IMR-90 (cell line): ENCODE measurements at regions not wholly inside any gene's neighbourhood (a gene's known extent, or its start where the extent isn't known, plus 50 kb on each side); places are given as distances from the start of the nearest gene placed in this dataset.

ENCODE experiments used
- ATAC-seq: fragments of 200-7000 bp; cut with Tn5 transposase; 2 replicates; pipeline ENCODE4 v1.9.1; 2020; ENCODE audit warnings: low read depth, mild to moderate bottlenecking, moderate library complexity
- BruUV-seq: library from RNA; stranded (reverse); fragments of 400-500 nt; replicated peaks from 2 replicates; lab custom pipeline; 2021; lab: Mats Ljungman, UMichigan
- CTCF ChIA-PET: fragments of 300-600 bp; formaldehyde crosslinking; extraction: SDS; loops from one replicate; lab custom pipeline; 2021; ENCODE audit warnings: antibody characterized with exemption; lab: Yijun Ruan, JAX
- POLR2A ChIA-PET: fragments of 300-600 bp; sonication (Branson Sonifier 250); formaldehyde crosslinking; loops from one replicate; lab custom pipeline; 2022; ENCODE audit warnings: antibody characterized with exemption; ENCODE audit not compliant: unreplicated experiment; lab: Charles Lee
- DNase-seq: peaks from one replicate; pipeline ENCODE4 v3.0.0; 2013
- H2AFZ ChIP-seq: replicated peaks from 2 replicates; pipeline ENCODE3; 2013; ENCODE audit warnings: low read length, mild to moderate bottlenecking; ENCODE audit not compliant: poor library complexity
- H2AK5ac ChIP-seq: 2 replicates; pipeline ENCODE4 v1.6.1; 2013; ENCODE audit warnings: low read depth, low read length, inconsistent platforms
- H2AK9ac ChIP-seq: replicated peaks from 2 replicates; pipeline ENCODE3; 2013; ENCODE audit warnings: mild to moderate bottlenecking, low read depth, low read length, moderate library complexity; ENCODE audit not compliant: poor library complexity
- H2BK120ac ChIP-seq: 2 replicates; pipeline ENCODE4 v1.6.1; 2013; ENCODE audit warnings: low read depth, low read length, inconsistent platforms
- H2BK15ac ChIP-seq: 3 replicates; pipeline ENCODE4 v1.6.1; 2013; ENCODE audit warnings: low read depth, low read length, inconsistent platforms
- H2BK20ac ChIP-seq: 2 replicates; pipeline ENCODE4 v1.6.1; 2013; ENCODE audit warnings: low read depth, mild to moderate bottlenecking, inconsistent platforms, low read length, moderate library complexity
- H2BK5ac ChIP-seq: 2 replicates; pipeline ENCODE4 v1.6.1; 2013; ENCODE audit warnings: mild to moderate bottlenecking, low read depth, low read length, inconsistent platforms; ENCODE audit not compliant: poor library complexity, severe bottlenecking
- H3K14ac ChIP-seq: replicated peaks from 2 replicates; pipeline ENCODE4 v1.6.1; 2013; ENCODE audit warnings: low read depth, low read length, inconsistent platforms
- H3K18ac ChIP-seq: 2 replicates; pipeline ENCODE4 v1.6.1; 2013; ENCODE audit warnings: low read depth, low read length, control low read depth
- H3K23ac ChIP-seq: 2 replicates; pipeline ENCODE4 v1.6.1; 2013; ENCODE audit warnings: low read depth, low read length, inconsistent platforms
- H3K27ac ChIP-seq: 2 replicates; pipeline ENCODE4 v1.5.1; 2013; ENCODE audit warnings: mild to moderate bottlenecking, control low read depth, low read length; ENCODE audit not compliant: insufficient read depth
- H3K27me3 ChIP-seq: 2 replicates; pipeline ENCODE4 v1.6.1; 2013; ENCODE audit warnings: low read length; ENCODE audit not compliant: control insufficient read depth, insufficient read depth
- H3K36me3 ChIP-seq: 2 replicates; pipeline ENCODE4 v1.6.1; 2013; ENCODE audit warnings: low read length, mixed read lengths; ENCODE audit not compliant: control insufficient read depth, insufficient read depth
- H3K4ac ChIP-seq: 2 replicates; pipeline ENCODE4 v1.6.1; 2013; ENCODE audit warnings: low read depth, low read length, inconsistent platforms
- H3K4me1 ChIP-seq: 2 replicates; pipeline ENCODE4 v1.6.1; 2013; ENCODE audit warnings: low read length, mixed read lengths; ENCODE audit not compliant: control insufficient read depth, insufficient read depth
- H3K4me2 ChIP-seq: 2 replicates; pipeline ENCODE4 v1.6.1; 2013; ENCODE audit warnings: low read depth, mild to moderate bottlenecking, control low read depth, low read length, moderate library complexity
- H3K4me3 ChIP-seq: 2 replicates; pipeline ENCODE4 v1.5.1; 2013; ENCODE audit warnings: low read depth, mild to moderate bottlenecking, control low read depth, low read length, moderate library complexity; ENCODE audit not compliant: insufficient read depth
- H3K56ac ChIP-seq: 2 replicates; pipeline ENCODE4 v1.6.1; 2013; ENCODE audit warnings: low read length, inconsistent platforms; ENCODE audit not compliant: insufficient read depth; ENCODE audit errors: extremely low read depth
- H3K79me1 ChIP-seq, 2 experiments: 2 replicates each; pipeline ENCODE4 v1.6.1; 2013; ENCODE audit warnings: low read length in 2 of 2, inconsistent platforms in 1 of 2, low read depth in 1 of 2
- H3K9ac ChIP-seq: 2 replicates; pipeline ENCODE4 v1.6.1; 2013; ENCODE audit warnings: low read depth, low read length, control low read depth
- H3K9me1 ChIP-seq: 2 replicates; pipeline ENCODE4 v1.6.1; 2013; ENCODE audit warnings: low read length, inconsistent platforms; ENCODE audit not compliant: insufficient read depth
- H3K9me3 ChIP-seq: 2 replicates; pipeline ENCODE4 v1.6.1; 2013; ENCODE audit warnings: low read length; ENCODE audit not compliant: control insufficient read depth, insufficient read depth
- H4K20me1 ChIP-seq: 2 replicates; pipeline ENCODE4 v1.6.1; 2013; ENCODE audit warnings: low read length, inconsistent platforms; ENCODE audit not compliant: insufficient read depth
- H4K5ac ChIP-seq: 2 replicates; pipeline ENCODE4 v1.6.1; 2013; ENCODE audit warnings: mild to moderate bottlenecking, low read depth, low read length, control low read depth
- H4K8ac ChIP-seq, 2 experiments: 2 replicates each; pipeline ENCODE4 v1.6.1; 2013; ENCODE audit warnings: low read depth in 2 of 2, low read length in 2 of 2, control low read depth in 1 of 2, inconsistent platforms in 1 of 2
- H4K91ac ChIP-seq: 2 replicates; pipeline ENCODE4 v1.6.1; 2013; ENCODE audit warnings: low read depth, low read length, inconsistent platforms; ENCODE audit not compliant: insufficient read depth
- BHLHE40 ChIP-seq: fragments of 150-350 bp; IDR thresholded peaks from 2 replicates; pipeline ENCODE4 v1.6.1; 2016; ENCODE audit warnings: mild to moderate bottlenecking, low read depth, low read length
- CEBPB ChIP-seq: IDR thresholded peaks from 2 replicates; pipeline ENCODE4 v1.6.1; 2012; ENCODE audit warnings: low read depth, low read length, improper control_type of control experiment
- CHD1 ChIP-seq: IDR thresholded peaks from 2 replicates; pipeline ENCODE4 v1.6.1; 2012; ENCODE audit warnings: low read depth, low read length, improper control_type of control experiment
- CTCF ChIP-seq: conservative IDR thresholded peaks from 2 replicates; pipeline ENCODE4 v1.5.1; 2012; ENCODE audit warnings: mild to moderate bottlenecking, low read depth, low read length, improper control_type of control experiment
- ELK1 ChIP-seq: fragments of 150-350 bp; IDR thresholded peaks from 2 replicates; pipeline ENCODE4 v1.6.1; 2016; ENCODE audit warnings: low read depth, mild to moderate bottlenecking, low read length, moderate library complexity, borderline replicate concordance
- FOS ChIP-seq: fragments of 150-350 bp; IDR thresholded peaks from 2 replicates; pipeline ENCODE4 v1.6.1; 2016; ENCODE audit warnings: low read depth, low read length
- MAFK ChIP-seq: IDR thresholded peaks from 2 replicates; pipeline ENCODE4 v1.6.1; 2012; ENCODE audit warnings: low read depth, low read length, improper control_type of control experiment
- MAZ ChIP-seq: IDR thresholded peaks from 2 replicates; pipeline ENCODE4 v1.6.1; 2012; ENCODE audit warnings: low read depth, mild to moderate bottlenecking, low read length, improper control_type of control experiment, moderate library complexity, borderline replicate concordance
- MXI1 ChIP-seq: IDR thresholded peaks from 2 replicates; pipeline ENCODE4 v1.6.1; 2012; ENCODE audit warnings: low read depth, mild to moderate bottlenecking, low read length, moderate library complexity, borderline replicate concordance
- NFE2L2 ChIP-seq: fragments of 150-350 bp; IDR thresholded peaks from 2 replicates; pipeline ENCODE4 v1.6.1; 2016; ENCODE audit warnings: low read depth, mild to moderate bottlenecking, low read length
- POLR2A ChIP-seq: IDR thresholded peaks from 2 replicates; pipeline ENCODE4 v1.6.1; 2012; ENCODE audit warnings: mild to moderate bottlenecking, low read depth, low read length
- RAD21 ChIP-seq: IDR thresholded peaks from 2 replicates; pipeline ENCODE4 v1.6.1; 2012; ENCODE audit warnings: low read length, improper control_type of control experiment
- RCOR1 ChIP-seq: IDR thresholded peaks from 2 replicates; pipeline ENCODE4 v1.6.1; 2012; ENCODE audit warnings: mild to moderate bottlenecking, low read length, improper control_type of control experiment; ENCODE audit not compliant: insufficient replicate concordance
- RFX5 ChIP-seq: IDR thresholded peaks from 2 replicates; pipeline ENCODE4 v1.8.0; 2012; ENCODE audit warnings: low read depth, mild to moderate bottlenecking, low read length, moderate library complexity
- SMC3 ChIP-seq: fragments of 150-350 bp; IDR thresholded peaks from 2 replicates; pipeline ENCODE4 v1.6.1; 2016; ENCODE audit warnings: low read depth, mild to moderate bottlenecking, antibody characterized with exemption, low read length, moderate library complexity
- USF2 ChIP-seq: fragments of 150-350 bp; IDR thresholded peaks from 2 replicates; pipeline ENCODE4 v1.6.1; 2017; ENCODE audit warnings: mild to moderate bottlenecking, antibody characterized with exemption, low read length, low read depth
- WGBS, 2 experiments: methylation state at CpG; one replicate each; pipeline versions ENCODE4 v1.1.5 to v1.1.7; 2013; ENCODE audit warnings: missing lambda C conversion rate in 2 of 2; ENCODE audit not compliant: insufficient read length in 1 of 2; ENCODE audit errors: extremely low coverage in 2 of 2; 5-methylcytosine and 5-hydroxymethylcytosine counted together
- dilution Hi-C: fragments of 300-500 bp; cut with HindIII; formaldehyde crosslinking; loops from one replicate; pipeline ENCODE4 v1.14.3; 2018; ENCODE audit warnings: low sequenced_read_pairs; ENCODE audit not compliant: unreplicated experiment
- in situ Hi-C: fragments of 300-500 bp; cut with MboI; formaldehyde crosslinking; loops from 3 replicates; pipeline ENCODE4 v1.14.3; 2019; ENCODE audit warnings: low sequenced_read_pairs, inconsistent platforms, mixed read lengths
- intact Hi-C: fragments of 100-400 bp; cut with micrococcal nuclease; formaldehyde crosslinking; loops from 2 replicates; pipeline ENCODE4 v1.10.0; 2022

- Histone ChIP-seq H3K36me3 (no peaks in the 10 kb centered on the region), H2BK15ac (no peak overlapping the region), H3K4me1 (no peaks in the 10 kb centered on the region; the same call in 1 of the 2 replicates), H4K91ac (no peak overlapping the region), H3K4me3 (no peak overlapping the region), H2AK9ac (no peak overlapping the region), H3K56ac (no peak overlapping the region), H2BK120ac (no peak overlapping the region), H3K4ac (no peak overlapping the region; the same call in 1 of the 2 replicates), H2BK20ac (no peak overlapping the region), H2AK5ac (no peak overlapping the region; the same call in 1 of the 2 replicates), H3K9me1 (no peaks in the 10 kb centered on the region), H2BK5ac (no peak overlapping the region), H3K9me3 (no peaks in the 10 kb centered on the region), H3K18ac (no peak overlapping the region), H3K79me1 (no peaks in the 10 kb centered on the region), H4K5ac (no peak overlapping the region), H4K8ac (no peak overlapping the region), H4K20me1 (no peaks in the 10 kb centered on the region), H3K27me3 (no peaks in the 10 kb centered on the region), H3K4me2 (no peak overlapping the region; the same call in 1 of the 2 replicates), H3K9ac (no peak overlapping the region), H3K27ac (no peak overlapping the region), H2AFZ (no peak overlapping the region), H3K14ac (no peak overlapping the region), H3K23ac (no peak overlapping the region)
- TF ChIP-seq NFE2L2 = no peak
- TF ChIP-seq MAFK = no peak
- no peak for TF ChIP-seq SMC3
- no peak for TF ChIP-seq USF2
- no peak for TF ChIP-seq FOS
- no peak for TF ChIP-seq POLR2A
- TF ChIP-seq MXI1 = no peak
- no peak for TF ChIP-seq MAZ
- TF ChIP-seq CEBPB = no peak
- TF ChIP-seq ELK1 = no peak
- no peak for TF ChIP-seq RFX5
- TF ChIP-seq RCOR1 = no peak
- TF ChIP-seq BHLHE40 = no peak
- TF ChIP-seq CHD1 = no peak
- TF ChIP-seq RAD21 = no peak
- no peak for TF ChIP-seq CTCF
- WGBS, 2 experiments = no CpG with 5 or more reads among the region's 6 CpGs
- POLR2A ChIA-PET = no interaction called here
- DNase-seq (no peak), ATAC-seq (no peak)
- intact Hi-C loops = no loop called here
- CTCF ChIA-PET = no interaction called here
- in situ Hi-C loops = no loop called here
- dilution Hi-C loops = no loop called here
- BruUV-seq = no TSS peak
Observed at GRCh38 chr7:81410471-81411117, 359.3 kb downstream of the HGF start.
